HEK293 (cell line): ENCODE measurements at regions not wholly inside any gene's neighbourhood (a gene's known extent, or its start where the extent isn't known, plus 50 kb on each side); places are given as distances from the start of the nearest gene placed in this dataset.

ENCODE experiments used
- CTCF ChIA-PET: fragments of 350-600 bp; formaldehyde crosslinking; extraction: SDS; loops from one replicate; lab custom pipeline; 2021; ENCODE audit warnings: antibody characterized with exemption; lab: Yijun Ruan, JAX
- POLR2A ChIA-PET: fragments of 300-600 bp; formaldehyde crosslinking; extraction: SDS; loops from one replicate; lab custom pipeline; 2020; ENCODE audit warnings: antibody characterized with exemption, inconsistent platforms; lab: Yijun Ruan, JAX
- H3K27ac ChIP-seq: fragments of 200-500 bp; sonication (Bioruptor generic); 2 replicates; pipeline ENCODE4 v1.5.1; 2014; ENCODE audit warnings: low read depth, low read length, control low read depth, inconsistent platforms; ENCODE audit errors: extremely low read depth
- H3K36me3 ChIP-seq, 2 experiments: fragments of 200-500 bp in 1 of 2; sonication (Bioruptor generic) in 1 of 2; 1 replicate in 1 of 2; 2 replicates in 1 of 2; pipeline ENCODE4 v1.5.1; 2014 to 2017; ENCODE audit warnings: inconsistent platforms in 2 of 2, low read length in 2 of 2; ENCODE audit not compliant: control insufficient read depth in 2 of 2, insufficient read depth in 1 of 2
- H3K4me1 ChIP-seq: fragments of 200-500 bp; sonication (Bioruptor generic); 2 replicates; pipeline ENCODE4 v1.5.1; 2014; ENCODE audit warnings: mild to moderate bottlenecking, low read length, inconsistent platforms; ENCODE audit not compliant: control insufficient read depth, insufficient read depth
- H3K4me3 ChIP-seq: 2 replicates; pipeline ENCODE4 v1.5.1; 2011; ENCODE audit warnings: low read depth, mild to moderate bottlenecking, control low read depth, low read length, moderate library complexity
- H3K9me3 ChIP-seq: fragments of 200-500 bp; sonication (Bioruptor generic); 2 replicates; pipeline ENCODE4 v1.5.1; 2014; ENCODE audit warnings: low read depth, low read length, inconsistent platforms; ENCODE audit not compliant: control insufficient read depth, insufficient read depth
- AEBP2 ChIP-seq: fragments of 450-650 bp; formaldehyde crosslinking; IDR thresholded peaks from 2 replicates; pipeline ENCODE4 v1.5.1; 2016; ENCODE audit warnings: missing biosample characterization, missing genetic modification characterization, borderline replicate concordance
- GLI2 ChIP-seq: fragments of 450-650 bp; formaldehyde crosslinking; IDR thresholded peaks from 2 replicates; pipeline ENCODE4; 2017; ENCODE audit warnings: missing biosample characterization, missing genetic modification characterization, low read depth, borderline replicate concordance
- GLI4 ChIP-seq: fragments of 450-650 bp; formaldehyde crosslinking; IDR thresholded peaks from 2 replicates; pipeline ENCODE4 v1.5.1; 2016; ENCODE audit warnings: missing biosample characterization, missing genetic modification characterization
- HOXD13 ChIP-seq: sonication (generic); formaldehyde crosslinking; IDR thresholded peaks from 2 replicates; pipeline ENCODE4 v1.8.0; 2022; ENCODE audit warnings: missing genetic modification reagents, borderline replicate concordance
- INSM2 ChIP-seq: fragments of 450-650 bp; formaldehyde crosslinking; IDR thresholded peaks from 2 replicates; pipeline ENCODE4 v1.5.1; 2016; ENCODE audit warnings: missing biosample characterization, missing genetic modification characterization
- KLF17 ChIP-seq: fragments of 450-650 bp; formaldehyde crosslinking; IDR thresholded peaks from 2 replicates; pipeline ENCODE4 v1.5.1; 2016; ENCODE audit warnings: missing biosample characterization, missing genetic modification characterization
- RBAK ChIP-seq: fragments of 450-650 bp; formaldehyde crosslinking; IDR thresholded peaks from 2 replicates; pipeline ENCODE4 v1.5.1; 2016; ENCODE audit warnings: missing biosample characterization, missing genetic modification characterization
- SALL2 ChIP-seq: fragments of 450-650 bp; formaldehyde crosslinking; IDR thresholded peaks from 2 replicates; pipeline ENCODE4 v1.5.0; 2017; ENCODE audit warnings: missing biosample characterization, mild to moderate bottlenecking, missing genetic modification characterization, borderline replicate concordance
- ZBTB49 ChIP-seq: fragments of 450-650 bp; formaldehyde crosslinking; IDR thresholded peaks from 2 replicates; pipeline ENCODE4 v1.5.1; 2016; ENCODE audit warnings: missing biosample characterization, missing genetic modification characterization, low read depth
- ZNF174 ChIP-seq: fragments of 450-650 bp; formaldehyde crosslinking; IDR thresholded peaks from 2 replicates; pipeline ENCODE4 v1.5.0; 2017; ENCODE audit warnings: missing biosample characterization, mild to moderate bottlenecking, missing genetic modification characterization
- ZNF19 ChIP-seq: fragments of 450-650 bp; formaldehyde crosslinking; IDR thresholded peaks from 2 replicates; pipeline ENCODE4; 2016; ENCODE audit warnings: missing biosample characterization, missing genetic modification characterization, low read depth
- ZNF239 ChIP-seq: fragments of 450-650 bp; formaldehyde crosslinking; IDR thresholded peaks from 2 replicates; pipeline ENCODE4 v1.5.1; 2016; ENCODE audit warnings: missing biosample characterization, missing genetic modification characterization
- ZNF292 ChIP-seq: fragments of 450-650 bp; formaldehyde crosslinking; IDR thresholded peaks from 2 replicates; pipeline ENCODE4 v1.5.1; 2016; ENCODE audit warnings: low read depth, missing biosample characterization, missing genetic modification characterization, borderline replicate concordance
- ZNF311 ChIP-seq: fragments of 450-650 bp; formaldehyde crosslinking; IDR thresholded peaks from 2 replicates; pipeline ENCODE4 v1.5.1; 2017; ENCODE audit warnings: missing biosample characterization, missing genetic modification characterization, borderline replicate concordance
- ZNF335 ChIP-seq: fragments of 450-650 bp; formaldehyde crosslinking; conservative IDR thresholded peaks from 2 replicates; pipeline ENCODE4 v1.5.1; 2016; ENCODE audit warnings: missing biosample characterization, missing genetic modification characterization
- ZNF341 ChIP-seq: fragments of 450-650 bp; formaldehyde crosslinking; IDR thresholded peaks from 2 replicates; pipeline ENCODE4; 2016; ENCODE audit warnings: low read depth, missing biosample characterization, missing genetic modification characterization
- ZNF530 ChIP-seq: fragments of 450-650 bp; formaldehyde crosslinking; IDR thresholded peaks from 2 replicates; pipeline ENCODE4 v1.5.1; 2016; ENCODE audit warnings: low read depth, missing biosample characterization, missing genetic modification characterization
- ZNF548 ChIP-seq: fragments of 450-650 bp; formaldehyde crosslinking; IDR thresholded peaks from 2 replicates; pipeline ENCODE4 v1.5.1; 2016; ENCODE audit warnings: missing biosample characterization, missing genetic modification characterization
- ZNF555 ChIP-seq: fragments of 450-650 bp; formaldehyde crosslinking; conservative IDR thresholded peaks from 2 replicates; pipeline ENCODE4 v1.5.1; 2017; ENCODE audit warnings: missing biosample characterization, mild to moderate bottlenecking, missing genetic modification characterization, inconsistent platforms
- ZNF785 ChIP-seq: fragments of 450-650 bp; formaldehyde crosslinking; IDR thresholded peaks from 2 replicates; pipeline ENCODE4 v1.5.1; 2016; ENCODE audit warnings: missing biosample characterization, missing genetic modification characterization
- ZNF791 ChIP-seq: fragments of 450-650 bp; formaldehyde crosslinking; IDR thresholded peaks from 2 replicates; pipeline ENCODE4 v1.5.1; 2016; ENCODE audit warnings: missing biosample characterization, missing genetic modification characterization
- ZSCAN16 ChIP-seq: fragments of 450-650 bp; formaldehyde crosslinking; IDR thresholded peaks from 2 replicates; pipeline ENCODE4 v1.5.1; 2016; ENCODE audit warnings: missing biosample characterization, missing genetic modification characterization

- H3K27ac ChIP-seq = no peak overlapping the region
- H3K4me1 ChIP-seq = no peaks in the 10 kb centered on the region
- ChIA-PET POLR2A (no interaction called here), CTCF (interaction anchor here (0.5 to 1.4 kb wide), 6 partner anchors 174 to 591 kb away, joined by 3 to 9 read pairs (median 4); no protein-coding TSS in a partner anchor)
- no peaks in the 10 kb centered on the region for H3K36me3 ChIP-seq
- TF ChIP-seq ZNF19 (tag by site-specific recombination) = no peak
- TF ChIP-seq ZNF785 (tag by site-specific recombination) = no peak
- no peak for TF ChIP-seq GLI2 (tag by site-specific recombination)
- no peak for TF ChIP-seq ZNF548 (tag by site-specific recombination)
- peak; percentile 88 for TF ChIP-seq ZNF239
- TF ChIP-seq SALL2 (tag by site-specific recombination) = no peak
- no peak for TF ChIP-seq HOXD13 (CRISPR knock-in tag)
- H3K4me3 ChIP-seq = no peak overlapping the region
- H3K9me3 ChIP-seq = no peaks in the 10 kb centered on the region
Observed at GRCh38 chr3:43160664-43161063, 54.8 kb upstream of the POMGNT2 start.

- Histone ChIP-seq H3K4me3 (no peak overlapping the region), H3K9me3 (no peaks in the 10 kb centered on the region), H3K4me1 (no peaks in the 10 kb centered on the region), H3K36me3 (no peaks in the 10 kb centered on the region), H3K27ac (no peak overlapping the region)
- POLR2A ChIA-PET = no interaction called here
- TF ChIP-seq ZBTB49 (no peak), RBAK (tag by site-specific recombination) (no peak), ZNF335 (tag by site-specific recombination) (no peak), ZNF292 (no peak), ZNF530 (no peak), ZSCAN16 (tag by site-specific recombination) (no peak), ZNF341 (no peak), ZNF555 (tag by site-specific recombination) (no peak)
- CTCF ChIA-PET = interaction anchor here (1.2 kb wide), 1 partner anchor 198 kb away, joined by 4 read pairs; no protein-coding TSS in a partner anchor
Observed at GRCh38 chr3:43159876-43160255, 54.0 kb upstream of the POMGNT2 start.

GRCh38 chr3:43159131-43159875 lies 53.4 kb upstream of the POMGNT2 start:
- no peak for TF ChIP-seq ZNF311 (tag by site-specific recombination)
- TF ChIP-seq KLF17 (tag by site-specific recombination) = no peak
- no peak for TF ChIP-seq INSM2
- no peak for TF ChIP-seq GLI4
- no peak for TF ChIP-seq AEBP2
- no peak for TF ChIP-seq ZNF174
- TF ChIP-seq ZNF791 (tag by site-specific recombination) = no peak
- no peak overlapping the region for H3K27ac ChIP-seq
- no peaks in the 10 kb centered on the region for H3K9me3 ChIP-seq
- CTCF ChIA-PET = interaction anchor here (1.2 kb wide), 1 partner anchor 198 kb away, joined by 4 read pairs; no protein-coding TSS in a partner anchor
- no peaks in the 10 kb centered on the region for H3K4me1 ChIP-seq
- POLR2A ChIA-PET = no interaction called here
- H3K36me3 ChIP-seq = no peaks in the 10 kb centered on the region
- no peak overlapping the region for H3K4me3 ChIP-seq
